HG03575 (cell line): ENCODE measurements at regions not wholly inside any gene's neighbourhood (a gene's known extent, or its start where the extent isn't known, plus 50 kb on each side); places are given as distances from the start of the nearest gene placed in this dataset.

ENCODE experiments used
- ATAC-seq: cut with Tn5 transposase; IDR thresholded peaks from one replicate; pipeline ENCODE4 v1.9.1; 2021; ENCODE audit not compliant: unreplicated experiment, insufficient number of reproducible peaks, low FRiP score; ENCODE audit errors: extremely low read depth

DNA sequence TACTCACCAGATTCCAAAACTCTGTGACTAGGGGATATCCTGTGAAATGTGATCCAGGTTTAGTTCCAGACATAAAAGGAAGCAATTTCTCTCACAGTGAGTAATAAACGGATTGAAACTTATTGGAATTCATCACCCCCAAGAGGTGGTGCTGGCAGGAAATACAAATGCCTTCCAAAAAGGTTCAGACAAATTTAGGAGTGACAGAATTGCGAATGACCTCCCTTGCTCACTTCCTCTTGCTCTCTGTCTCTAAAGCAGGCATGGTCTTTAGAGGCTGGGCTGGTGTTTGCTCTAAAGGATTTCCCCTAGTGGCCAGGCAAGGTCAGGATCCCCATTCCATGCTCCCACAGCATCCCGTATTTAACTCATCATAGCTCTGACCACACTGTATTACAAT lies 449.4 kb upstream of the PPP2R3A start:
- no peak for ATAC-seq

DNA sequence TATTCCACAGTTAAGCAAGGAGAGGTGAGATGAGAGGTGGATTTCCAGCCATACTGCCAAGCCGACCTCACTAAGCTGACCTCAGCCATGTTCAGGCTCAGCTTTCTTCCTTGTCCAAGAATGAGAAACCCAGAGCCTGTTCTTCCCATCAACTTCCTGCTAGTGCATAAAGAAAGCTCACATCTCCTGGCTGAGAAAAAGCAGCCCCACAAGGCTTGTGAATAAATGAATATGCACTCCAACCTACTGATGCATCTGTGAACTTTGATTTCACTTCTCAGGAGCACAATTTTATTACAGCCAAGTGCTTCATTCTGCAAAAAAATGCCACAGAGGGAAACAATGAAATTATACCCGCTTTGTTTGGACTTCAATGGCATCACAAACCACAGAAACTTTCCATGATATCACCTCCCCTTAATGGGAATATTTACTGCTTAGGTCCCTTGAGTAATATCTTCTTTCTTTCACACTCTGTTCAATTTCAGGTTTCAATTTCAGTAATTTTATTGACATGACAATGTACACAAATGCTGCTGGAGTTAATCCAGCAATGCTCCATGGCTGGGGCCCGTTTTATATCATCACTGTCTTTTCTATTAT lies 437.0 kb upstream of the PPP2R3A start:
- ATAC-seq, result no peak

DNA sequence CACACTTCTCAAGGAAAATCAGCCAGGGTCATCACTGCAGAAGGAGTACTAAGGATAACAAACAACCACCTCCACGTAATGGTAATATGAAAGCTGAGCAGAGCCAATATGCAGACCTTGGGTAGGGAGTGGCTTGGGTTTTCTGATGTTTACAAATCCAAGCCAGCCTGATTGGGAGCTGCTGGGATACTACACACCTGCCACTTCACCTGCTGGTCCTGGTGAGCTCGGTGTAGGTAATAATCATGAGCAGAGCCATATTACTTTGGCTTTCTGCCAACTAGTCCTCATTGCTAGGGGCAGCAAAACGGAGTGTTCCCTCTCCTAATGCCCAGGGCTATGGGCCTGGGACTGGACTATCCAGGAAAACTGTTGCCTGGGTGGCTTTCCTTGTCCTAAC lies 433.5 kb upstream of the PPP2R3A start:
- ATAC-seq, result no peak

DNA sequence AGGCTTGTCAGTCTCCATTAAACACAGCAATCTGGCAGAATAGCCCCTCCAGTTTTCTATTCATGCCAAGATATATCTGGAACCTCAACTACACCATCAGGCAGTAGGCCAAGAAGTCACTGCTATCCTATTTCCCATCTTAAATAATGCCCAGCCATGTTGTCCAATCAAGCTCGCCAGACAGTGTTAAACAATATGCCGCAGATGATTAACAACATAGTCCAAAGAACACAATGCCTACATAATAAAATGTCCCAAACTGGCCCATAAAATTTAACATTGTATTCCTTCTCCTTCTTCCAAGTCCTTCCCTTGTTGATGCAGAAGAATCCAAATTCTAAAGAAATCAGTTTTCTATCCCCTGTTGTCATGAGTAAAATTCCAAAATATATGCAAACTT lies 427.4 kb upstream of the PPP2R3A start:
- ATAC-seq, result no peak

DNA sequence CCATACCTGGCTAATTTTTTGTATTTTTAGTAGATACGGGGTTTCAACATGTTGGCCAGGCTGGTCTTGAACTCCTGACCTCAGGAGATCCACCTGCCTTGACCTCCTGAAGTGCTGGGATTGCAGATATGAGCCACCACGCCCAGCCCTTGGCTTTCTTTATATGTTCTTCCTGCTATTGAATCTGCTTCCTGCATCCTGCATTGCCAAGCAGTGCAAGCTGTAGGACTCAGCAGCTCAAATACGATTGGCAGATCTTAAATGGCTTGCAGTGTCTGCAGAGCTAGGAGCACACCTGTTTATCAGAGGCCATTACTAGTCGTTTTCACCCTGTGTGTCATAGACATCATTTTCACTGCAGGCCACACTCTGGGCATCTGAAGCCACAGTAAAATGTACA lies 426.2 kb upstream of the PPP2R3A start:
- ATAC-seq, result no peak

DNA sequence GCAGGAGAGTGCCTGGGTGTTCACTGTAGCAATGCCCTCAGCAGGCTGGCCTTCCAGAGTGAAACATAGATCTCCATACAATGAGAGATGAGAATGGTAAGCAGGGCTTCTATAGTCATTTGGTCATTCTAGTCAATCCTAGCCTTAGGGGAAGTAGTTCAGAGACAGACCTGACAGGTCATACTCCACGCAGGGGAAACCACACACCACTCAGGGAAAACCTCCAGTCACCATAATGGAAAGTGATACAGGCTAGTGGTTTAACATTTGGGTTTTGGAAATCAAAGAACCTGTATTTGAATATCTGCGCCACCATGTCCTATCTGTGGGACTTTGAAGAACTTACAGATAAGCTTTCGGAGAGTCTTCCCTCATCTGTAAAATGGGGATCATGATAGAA lies 425.7 kb upstream of the PPP2R3A start:
- ATAC-seq, result no peak

DNA sequence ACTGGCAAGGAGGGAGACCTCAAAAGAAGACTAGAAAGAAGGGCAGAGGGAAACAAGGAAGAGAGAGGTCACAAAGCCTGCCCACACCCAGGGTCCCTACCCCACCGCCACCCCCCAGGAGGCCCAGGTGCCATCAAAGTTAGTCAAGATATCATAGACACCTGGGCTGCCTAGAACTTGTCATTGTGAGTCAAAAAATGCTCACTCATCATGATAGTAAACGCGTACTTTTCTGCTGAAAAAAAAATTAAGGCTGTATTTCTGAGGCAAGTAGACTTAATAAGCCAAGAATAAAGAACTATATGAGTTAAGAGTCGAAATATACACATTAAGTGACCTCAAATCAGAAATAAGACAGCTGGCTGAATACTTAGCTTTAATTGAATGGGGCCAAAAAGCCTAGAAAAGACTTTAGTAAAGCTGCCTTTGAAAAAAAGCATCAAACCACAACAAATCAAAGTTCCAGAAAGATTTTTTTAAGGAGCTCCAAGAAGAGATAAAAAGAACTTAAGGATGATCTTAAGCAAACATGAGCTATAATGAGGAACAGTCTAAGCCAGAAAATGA lies 415.5 kb upstream of the PPP2R3A start:
- ATAC-seq, result no peak

DNA sequence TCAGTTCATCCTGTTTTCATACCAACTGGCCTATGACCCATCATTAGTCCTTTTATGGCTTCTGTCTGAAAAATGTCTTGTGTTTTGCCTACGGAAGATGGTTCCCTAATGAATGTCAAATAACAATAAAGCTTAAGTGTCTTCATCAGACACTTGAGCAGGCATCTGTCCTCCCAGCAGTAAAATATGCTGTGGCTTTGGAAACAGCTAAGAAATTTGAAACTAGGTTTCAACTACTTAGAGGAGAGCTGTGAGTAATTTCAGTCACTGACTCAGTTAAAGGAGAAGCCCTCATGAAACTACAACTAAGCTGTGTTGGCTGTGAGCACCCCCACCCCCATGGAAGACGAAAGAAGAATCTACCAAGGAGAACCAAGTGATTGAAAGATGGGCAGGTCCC lies 409.4 kb upstream of the PPP2R3A start:
- ATAC-seq, result no peak

GRCh38 chr3:135558150-135558783 lies 407.3 kb upstream of the PPP2R3A start:
- no peak for ATAC-seq

GRCh38 chr3:135558906-135559305 lies 406.6 kb upstream of the PPP2R3A start:
- ATAC-seq, result no peak

- no peak for ATAC-seq
Observed at GRCh38 chr3:135559802-135560201, 405.7 kb upstream of the PPP2R3A start.

DNA sequence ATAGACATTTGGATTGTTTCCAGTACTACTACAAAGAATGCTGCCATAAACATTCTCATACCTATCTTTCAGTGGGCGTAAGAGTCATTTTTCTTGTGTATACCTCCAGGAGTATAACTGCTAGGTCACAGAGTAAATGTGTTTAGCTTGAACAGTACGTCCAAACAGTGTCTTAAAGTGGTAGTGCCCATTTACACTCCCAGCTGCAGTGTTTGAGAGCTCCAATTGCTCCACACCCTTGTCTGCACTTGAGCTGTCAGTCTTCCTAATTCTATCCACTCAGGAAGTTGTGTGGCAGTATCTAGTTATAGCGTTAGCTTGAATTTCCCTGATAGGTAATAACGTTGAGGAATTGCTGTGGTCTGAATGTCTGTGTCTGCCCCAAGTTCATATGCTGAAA lies 404.7 kb upstream of the PPP2R3A start:
- ATAC-seq, result no peak

- ATAC-seq, result no peak
Observed at GRCh38 chr3:135564696-135565095, 400.8 kb upstream of the PPP2R3A start.

GRCh38 chr3:135565546-135565945 lies 400.0 kb upstream of the PPP2R3A start:
- no peak for ATAC-seq

GRCh38 chr3:135567223-135567622 lies 398.3 kb upstream of the PPP2R3A start:
- ATAC-seq, result no peak

- no peak for ATAC-seq
Observed at GRCh38 chr3:135576751-135577150, 388.8 kb upstream of the PPP2R3A start.

GRCh38 chr3:135581806-135582205 lies 383.7 kb upstream of the PPP2R3A start:
- no peak for ATAC-seq

DNA sequence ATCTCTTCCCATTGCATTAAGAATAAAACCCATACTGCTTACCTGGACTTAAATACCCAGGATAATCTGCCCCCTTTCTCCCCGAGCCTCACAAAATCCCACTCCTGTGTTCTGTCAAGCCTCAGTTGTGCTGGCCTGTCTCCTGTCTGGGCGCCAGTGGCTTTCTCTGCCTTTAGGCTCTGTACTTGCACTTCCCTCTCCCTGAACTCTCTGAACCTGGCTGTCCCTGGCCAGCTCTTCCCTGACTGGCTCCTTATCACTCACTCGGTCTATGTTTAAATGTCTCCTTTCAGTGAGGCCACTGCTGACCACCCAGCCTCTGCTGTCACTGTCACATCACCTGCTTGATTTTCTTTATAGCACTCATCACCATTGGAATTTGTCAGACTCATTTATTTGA lies 382.7 kb upstream of the PPP2R3A start:
- no peak for ATAC-seq

GRCh38 chr3:135596563-135596962 lies 369.0 kb upstream of the PPP2R3A start:
- no peak for ATAC-seq

DNA sequence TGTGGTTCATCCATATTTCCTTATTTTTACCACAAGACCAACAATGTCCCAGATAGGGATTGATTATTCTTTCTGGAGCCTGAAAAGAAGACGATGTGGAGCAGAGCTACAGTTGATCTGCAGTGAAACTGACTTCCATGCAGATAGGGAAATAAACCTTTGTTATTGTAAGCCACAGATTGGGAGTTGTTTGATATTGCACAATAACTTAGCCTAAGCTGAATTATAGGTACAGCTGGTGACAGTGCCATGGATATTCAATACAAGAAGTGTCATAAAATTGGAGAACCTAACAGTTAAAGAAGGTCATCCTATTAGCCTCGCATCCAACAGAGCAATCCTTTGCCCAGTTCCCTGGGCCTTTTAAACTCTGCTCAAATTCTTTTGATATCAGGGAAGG lies 367.7 kb upstream of the PPP2R3A start:
- no peak for ATAC-seq

GRCh38 chr3:135598597-135598996 lies 366.9 kb upstream of the PPP2R3A start:
- no peak for ATAC-seq
